Mesodermal cell (in vitro differentiated cells): ENCODE measurements at regions not wholly inside any gene's neighbourhood (a gene's known extent, or its start where the extent isn't known, plus 50 kb on each side); places are given as distances from the start of the nearest gene placed in this dataset.

Experiments used
- H3K27ac ChIP-seq: 2 replicates; pipeline ENCODE4 v1.7.0; 2013; ENCODE audit warnings: mild to moderate bottlenecking, low read depth, low read length, moderate library complexity; ENCODE audit not compliant: severe bottlenecking
- H3K36me3 ChIP-seq: 2 replicates; pipeline ENCODE4 v1.7.1; 2013; ENCODE audit warnings: mild to moderate bottlenecking, low read length, moderate library complexity; ENCODE audit not compliant: control insufficient read depth, insufficient read depth
- H3K4me1 ChIP-seq: one replicate; pipeline ENCODE4 v1.7.1; 2013; ENCODE audit warnings: mild to moderate bottlenecking, low read length; ENCODE audit not compliant: insufficient read depth, control insufficient read depth, poor library complexity, severe bottlenecking
- H3K4me3 ChIP-seq: 2 replicates; pipeline ENCODE4 v1.7.0; 2013; ENCODE audit warnings: low read length, control low read depth, mild to moderate bottlenecking; ENCODE audit not compliant: insufficient read depth, poor library complexity, severe bottlenecking; ENCODE audit errors: extremely low read depth
- H3K9me3 ChIP-seq: 2 replicates; pipeline ENCODE4 v1.7.1; 2013; ENCODE audit warnings: mild to moderate bottlenecking, low read length, moderate library complexity; ENCODE audit not compliant: control insufficient read depth
- WGBS, 2 experiments: methylation state at CpG; one replicate each; pipeline ENCODE4 v1.1.5; 2013; ENCODE audit warnings: missing lambda C conversion rate in 2 of 2; ENCODE audit not compliant: insufficient coverage in 2 of 2; 5-methylcytosine and 5-hydroxymethylcytosine counted together

DNA sequence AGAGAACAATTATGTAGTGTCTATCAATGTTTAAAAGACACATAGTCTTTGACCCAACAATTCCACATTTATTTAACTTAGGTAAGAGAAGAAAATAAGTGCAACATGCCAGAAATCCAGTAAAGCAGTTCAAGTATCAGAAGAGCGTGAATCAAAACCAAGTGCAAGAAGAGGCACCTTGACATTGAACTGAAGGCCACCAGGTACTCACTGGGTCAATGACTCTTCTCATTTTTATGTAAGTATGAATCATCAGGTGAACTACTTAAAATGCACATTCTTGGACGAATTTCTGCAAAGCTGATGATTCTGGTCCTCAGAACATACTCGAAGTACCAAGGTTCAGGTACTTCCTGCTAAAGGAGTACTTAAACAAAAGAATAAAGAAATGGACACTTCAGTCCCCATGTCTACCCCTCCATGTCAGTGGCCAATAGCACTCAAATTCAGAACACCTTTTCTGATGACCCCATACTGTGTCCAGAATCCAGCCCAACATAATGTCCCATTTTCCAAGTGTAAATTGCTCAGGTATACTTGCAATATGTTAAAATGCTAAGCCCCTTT, 481.9 kb downstream of the GJA1 start:
- Histone ChIP-seq H3K36me3 (no peaks in the 10 kb centered on the region), H3K27ac (no peak overlapping the region), H3K9me3 (no peaks in the 10 kb centered on the region), H3K4me3 (no peak overlapping the region), H3K4me1 (no peaks in the 10 kb centered on the region)
- WGBS, 2 experiments = 96 to 100% methylated on average over 1 to 3 of the region's 3 CpGs

DNA sequence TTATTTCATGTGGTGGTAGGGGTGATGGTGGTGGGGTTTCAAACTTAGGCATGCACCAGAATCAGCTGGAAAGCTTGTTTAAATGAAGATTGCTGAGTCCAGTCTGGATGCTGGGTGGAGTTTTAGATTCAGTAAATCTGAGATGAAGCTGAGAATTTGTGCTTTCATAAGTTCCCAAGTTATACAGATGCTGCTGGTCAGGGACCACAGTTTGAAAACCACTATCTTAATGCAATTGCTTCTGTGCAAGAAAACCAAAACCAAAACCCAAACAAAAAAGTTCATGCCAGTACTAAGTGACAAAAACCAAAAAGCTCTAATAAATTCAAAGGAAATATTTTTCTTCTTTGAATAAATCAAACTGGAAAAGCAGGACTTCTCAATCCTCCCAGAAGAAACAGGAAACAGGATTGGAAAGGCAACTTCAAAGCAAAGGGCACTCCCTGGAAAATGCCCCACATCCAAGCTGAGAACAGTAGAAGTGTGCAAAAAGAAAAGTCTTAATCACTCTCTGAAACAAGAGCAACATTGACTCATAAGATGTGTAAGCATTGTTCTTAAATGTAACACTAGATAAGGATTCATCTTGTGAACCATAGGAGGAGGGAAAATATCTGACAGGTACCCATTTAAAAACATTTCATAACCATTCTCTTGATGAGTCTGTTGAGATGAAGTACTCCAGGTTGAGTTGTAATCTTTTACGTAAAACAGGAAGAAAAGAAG, 481.5 kb upstream of the HSF2 start:
- Histone ChIP-seq H3K4me3 (no peak overlapping the region), H3K4me1 (no peaks in the 10 kb centered on the region), H3K9me3 (no peaks in the 10 kb centered on the region), H3K36me3 (no peaks in the 10 kb centered on the region), H3K27ac (no peak overlapping the region)
- no CpG with 5 or more reads among the region's 1 CpG for whole genome bisulfite sequencing, 2 experiments

DNA sequence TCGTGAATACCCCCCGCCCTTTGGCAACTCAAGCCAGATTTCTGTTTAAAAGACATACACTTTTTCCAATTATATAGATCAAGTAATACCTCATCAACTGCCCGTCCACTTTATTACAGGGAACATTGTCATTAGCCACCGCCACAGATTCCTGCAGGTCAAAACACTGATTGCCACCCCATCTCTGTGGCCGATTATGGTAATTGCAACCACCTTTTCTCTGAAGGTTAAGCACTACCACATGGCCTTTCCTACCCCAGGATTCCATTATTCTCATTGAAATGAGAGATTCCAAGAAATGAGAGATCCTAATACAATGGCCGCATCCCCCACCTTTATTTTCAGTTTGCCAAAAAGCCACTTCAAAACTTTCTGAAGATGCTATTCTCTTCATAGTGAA, 478.8 kb upstream of the HSF2 start:
- no peak overlapping the region for H3K4me3 ChIP-seq
- 93 to 100% methylated on average over 3 of the region's 6 CpGs for WGBS, 2 experiments
- H3K27ac ChIP-seq = no peak overlapping the region
- H3K9me3 ChIP-seq = no peaks in the 10 kb centered on the region
- no peaks in the 10 kb centered on the region for H3K4me1 ChIP-seq
- H3K36me3 ChIP-seq = no peaks in the 10 kb centered on the region

DNA sequence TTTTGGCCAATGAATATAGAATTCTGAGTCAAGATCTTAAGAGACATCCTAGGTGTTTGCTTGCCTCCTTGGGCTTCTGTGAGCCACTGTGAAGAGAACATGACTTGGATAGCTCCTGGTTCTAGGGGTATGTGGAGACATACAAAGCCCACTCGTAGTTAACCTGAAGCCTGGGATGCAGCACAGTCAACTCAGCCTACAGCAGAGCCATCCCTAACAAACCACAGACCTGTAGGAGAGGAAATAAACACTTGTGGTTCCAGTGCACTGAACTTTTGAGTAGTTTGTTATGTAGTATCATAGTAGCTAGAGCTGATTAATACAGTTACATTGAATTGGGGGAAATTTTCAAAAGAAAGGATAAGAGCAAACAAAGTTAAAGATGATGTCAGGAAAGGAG, 474.4 kb upstream of the HSF2 start:
- H3K36me3 ChIP-seq = no peaks in the 10 kb centered on the region
- no peaks in the 10 kb centered on the region for H3K4me1 ChIP-seq
- WGBS, 2 experiments = 100% methylated on average over 1 of the region's 1 CpG; no CpG with 5 or more reads in 1 of the 2 experiments

DNA sequence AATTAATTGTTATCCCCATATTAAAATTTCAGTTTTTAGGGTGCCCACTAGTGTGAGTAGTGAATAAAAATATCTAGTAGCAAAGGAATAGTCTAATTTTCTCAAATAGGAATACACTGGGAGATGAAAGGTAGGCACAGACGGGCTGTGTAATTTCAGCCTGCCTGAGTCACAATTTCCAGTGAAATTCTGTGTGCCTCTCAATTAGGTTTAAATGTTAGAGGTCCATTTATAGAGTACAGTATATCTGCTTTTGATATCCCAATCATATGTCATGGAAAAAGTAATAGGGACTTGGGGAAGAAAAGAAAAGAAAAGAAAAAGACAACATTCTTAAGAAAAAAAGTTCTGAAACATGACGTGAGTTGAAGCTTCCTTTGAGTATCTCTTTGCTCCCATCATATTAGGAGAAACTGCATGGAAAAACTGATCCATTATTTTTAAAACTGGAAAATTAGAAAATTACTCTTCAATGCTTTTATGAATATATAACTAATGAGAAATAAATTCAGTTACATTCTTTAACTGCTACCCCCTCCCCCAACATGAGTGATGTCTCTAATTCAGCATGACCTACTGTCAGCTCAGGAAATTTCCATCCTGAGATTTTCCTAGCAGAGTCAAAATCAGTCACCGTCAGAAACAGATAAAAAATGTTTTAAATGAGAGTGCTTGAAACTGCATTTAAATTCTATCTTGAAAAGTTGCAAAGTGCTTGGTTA, 473.8 kb upstream of the HSF2 start:
- Histone ChIP-seq H3K4me1 (no peaks in the 10 kb centered on the region), H3K27ac (no peak overlapping the region), H3K36me3 (no peaks in the 10 kb centered on the region), H3K9me3 (no peaks in the 10 kb centered on the region), H3K4me3 (no peak overlapping the region)
- 63% methylated on average over 1 of the region's 3 CpGs; no CpG with 5 or more reads in 1 of the 2 experiments for whole genome bisulfite sequencing, 2 experiments

More for the DNA sequence above, 474.4 kb upstream of the HSF2 start:
- no peak overlapping the region for H3K4me3 ChIP-seq
- no peak overlapping the region for H3K27ac ChIP-seq
- H3K9me3 ChIP-seq = no peaks in the 10 kb centered on the region

GRCh38 chr6:121929301-121929700, 470.2 kb upstream of the HSF2 start:
- Histone ChIP-seq H3K9me3 (no peaks in the 10 kb centered on the region), H3K4me1 (peaks cover 10% of the 10 kb centered on the region), H3K36me3 (no peaks in the 10 kb centered on the region), H3K27ac (no peak overlapping the region), H3K4me3 (no peak overlapping the region)
- no CpG with 5 or more reads among the region's 1 CpG for WGBS, 2 experiments

DNA sequence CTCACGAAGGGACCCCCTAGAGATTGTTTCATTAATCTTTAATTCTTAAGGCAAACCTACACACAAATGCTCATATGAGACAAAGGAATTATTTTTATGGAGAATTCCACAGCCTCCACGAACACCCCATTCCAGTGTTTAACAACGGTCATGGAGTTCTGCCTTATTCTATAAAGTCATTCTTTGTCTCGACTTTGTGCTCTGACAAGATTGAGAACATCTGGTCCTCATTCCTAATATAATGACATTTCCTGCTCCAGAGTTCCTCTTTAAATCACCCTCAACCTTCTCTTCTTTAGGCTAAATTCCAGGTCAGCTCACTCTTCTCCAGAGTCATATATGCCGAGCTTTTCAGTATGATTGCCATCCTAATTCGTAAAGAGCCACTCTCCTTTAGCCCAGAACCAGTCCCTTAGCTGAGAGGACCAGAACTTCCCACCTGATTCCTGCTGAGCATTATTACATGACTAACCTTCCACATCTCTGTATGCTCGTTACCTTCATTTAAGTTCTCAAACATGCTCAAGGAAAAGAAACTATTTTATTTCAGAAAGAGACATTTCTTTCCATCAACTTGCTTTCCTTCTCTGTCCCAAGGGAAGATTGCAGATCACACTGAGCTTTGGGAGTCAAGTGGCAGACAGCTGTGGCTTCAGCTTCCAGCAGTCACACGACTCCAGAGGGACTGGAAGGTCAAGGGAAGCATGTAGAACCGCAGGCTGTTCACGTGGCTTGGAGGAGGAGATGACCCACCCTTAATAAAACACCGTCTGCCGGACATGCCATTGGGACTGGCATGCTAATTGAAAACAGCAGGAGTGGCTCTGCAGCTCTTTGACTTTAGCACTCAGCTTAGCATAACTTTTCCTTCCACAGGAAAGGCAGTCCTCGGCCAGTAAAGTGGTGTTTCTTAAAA, 467.1 kb upstream of the HSF2 start:
- H3K9me3 ChIP-seq = no peaks in the 10 kb centered on the region
- WGBS, 2 experiments = 28 to 37% methylated on average over 6 to 10 of the region's 13 CpGs
- H3K36me3 ChIP-seq = no peaks in the 10 kb centered on the region
- H3K4me3 ChIP-seq = no peak overlapping the region
- H3K27ac ChIP-seq = peak overlapping the region; percentile 88
- H3K4me1 ChIP-seq = peaks cover 10% of the 10 kb centered on the region

DNA sequence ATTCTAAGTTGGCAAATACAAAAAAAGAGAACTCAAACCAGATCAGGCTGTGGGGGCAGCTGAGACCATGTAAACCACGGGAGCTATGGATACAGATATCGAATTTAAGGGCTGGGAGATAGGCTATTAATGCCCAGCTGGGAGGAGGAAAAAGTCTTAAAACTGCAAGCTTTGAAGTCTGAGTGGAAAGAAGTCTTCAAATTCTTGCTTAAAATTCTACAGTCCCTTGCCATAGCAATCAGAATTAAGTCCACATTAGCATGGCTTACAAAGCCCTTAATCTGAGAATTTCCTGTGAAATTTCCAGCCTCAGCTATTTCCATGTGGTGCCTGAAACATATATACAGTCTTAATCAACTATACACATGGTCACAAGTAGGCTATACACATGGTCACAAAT, 465.0 kb upstream of the HSF2 start:
- Histone ChIP-seq H3K27ac (no peak overlapping the region), H3K36me3 (no peaks in the 10 kb centered on the region), H3K9me3 (no peaks in the 10 kb centered on the region), H3K4me1 (peaks cover 10% of the 10 kb centered on the region), H3K4me3 (no peak overlapping the region)
- WGBS, 2 experiments = 58 to 77% methylated on average over 2 of the region's 2 CpGs

- H3K27ac ChIP-seq = no peak overlapping the region
- H3K36me3 ChIP-seq = no peaks in the 10 kb centered on the region
- H3K4me1 ChIP-seq = no peaks in the 10 kb centered on the region
- no CpG with 5 or more reads among the region's 2 CpGs for WGBS, 2 experiments
- H3K9me3 ChIP-seq = no peaks in the 10 kb centered on the region
- H3K4me3 ChIP-seq = no peak overlapping the region
Observed at GRCh38 chr6:121940728-121941127, 458.7 kb upstream of the HSF2 start.

GRCh38 chr6:121944354-121944753, 455.1 kb upstream of the HSF2 start:
- no peaks in the 10 kb centered on the region for H3K9me3 ChIP-seq
- H3K36me3 ChIP-seq = no peaks in the 10 kb centered on the region
- no peak overlapping the region for H3K27ac ChIP-seq
- H3K4me3 ChIP-seq = no peak overlapping the region
- no CpG with 5 or more reads among the region's 1 CpG for WGBS, 2 experiments
- no peaks in the 10 kb centered on the region for H3K4me1 ChIP-seq
